ENCODE measurements at regions not wholly inside any gene's neighbourhood (a gene's known extent, or its start where the extent isn't known, plus 50 kb on each side); places are given as distances from the start of the nearest gene placed in this dataset.

DNA sequence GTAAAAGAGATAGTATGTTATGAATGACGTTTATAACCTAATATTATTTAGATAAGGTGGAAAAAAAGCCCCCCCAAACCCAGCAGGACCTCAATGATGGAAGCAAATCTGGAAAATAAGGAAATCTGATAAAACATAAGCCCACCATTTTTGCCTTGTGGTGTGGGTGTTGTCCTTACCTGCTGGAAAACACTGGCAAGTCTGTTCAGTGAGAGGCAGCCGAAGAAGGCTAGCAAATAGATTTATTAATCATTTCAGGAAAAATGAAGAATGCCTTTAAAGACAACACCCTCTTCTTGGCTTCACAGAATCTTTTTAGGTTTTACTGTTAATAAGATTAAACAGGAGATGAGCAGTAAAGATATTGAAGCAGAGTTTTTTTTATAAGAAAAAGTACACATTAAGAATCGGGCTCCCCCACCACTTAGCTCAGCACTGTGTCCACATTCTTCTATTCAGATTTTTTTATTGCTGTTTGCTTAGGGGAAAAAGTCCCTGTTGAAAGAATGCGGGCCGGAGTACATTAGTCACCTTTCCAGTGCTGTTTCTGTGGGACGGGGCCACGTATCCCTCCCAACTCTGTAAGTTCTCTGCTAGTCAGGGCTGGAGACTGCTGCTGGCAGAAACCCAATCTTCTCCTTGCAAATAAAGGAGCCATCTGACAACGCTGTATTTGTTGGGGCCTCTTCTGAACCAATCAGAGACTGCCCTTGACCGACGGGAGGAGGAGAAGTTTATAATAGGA, 104.1 kb downstream of the EVX1 start:
- TF ChIP-seq, protein P1, sequence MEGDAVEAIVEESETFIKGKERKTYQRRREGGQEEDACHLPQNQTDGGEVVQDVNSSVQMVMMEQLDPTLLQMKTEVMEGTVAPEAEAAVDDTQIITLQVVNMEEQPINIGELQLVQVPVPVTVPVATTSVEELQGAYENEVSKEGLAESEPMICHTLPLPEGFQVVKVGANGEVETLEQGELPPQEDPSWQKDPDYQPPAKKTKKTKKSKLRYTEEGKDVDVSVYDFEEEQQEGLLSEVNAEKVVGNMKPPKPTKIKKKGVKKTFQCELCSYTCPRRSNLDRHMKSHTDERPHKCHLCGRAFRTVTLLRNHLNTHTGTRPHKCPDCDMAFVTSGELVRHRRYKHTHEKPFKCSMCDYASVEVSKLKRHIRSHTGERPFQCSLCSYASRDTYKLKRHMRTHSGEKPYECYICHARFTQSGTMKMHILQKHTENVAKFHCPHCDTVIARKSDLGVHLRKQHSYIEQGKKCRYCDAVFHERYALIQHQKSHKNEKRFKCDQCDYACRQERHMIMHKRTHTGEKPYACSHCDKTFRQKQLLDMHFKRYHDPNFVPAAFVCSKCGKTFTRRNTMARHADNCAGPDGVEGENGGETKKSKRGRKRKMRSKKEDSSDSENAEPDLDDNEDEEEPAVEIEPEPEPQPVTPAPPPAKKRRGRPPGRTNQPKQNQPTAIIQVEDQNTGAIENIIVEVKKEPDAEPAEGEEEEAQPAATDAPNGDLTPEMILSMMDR (IDR thresholded peaks at IDR 0.05; ENCODE audit: poor library complexity, severe bottlenecking): no peak
- no peak for TF ChIP-seq POLR2AphosphoS5 (IDR thresholded peaks at IDR 0.05)
- TF ChIP-seq TAF1 (IDR thresholded peaks at IDR 0.05; ENCODE audit: low read depth): no peak
